ENCODE measurements at regions not wholly inside any gene's neighbourhood (a gene's known extent, or its start where the extent isn't known, plus 50 kb on each side); places are given as distances from the start of the nearest gene placed in this dataset.

GRCh38 chr3:10672422-10672821 is 143.6 kb upstream of the SLC6A11 start:
- Histone ChIP-seq H3K27ac (ENCODE audit: low read length) (no peak overlapping the region), H3K4me2 (ENCODE audit: insufficient read depth, low read length) (no peak overlapping the region), H3K4me3 (ENCODE audit: low read depth in 1 of 2, low read length in 2 of 2) (no peak overlapping the region), H3K9me3 (ENCODE audit: insufficient read depth, low read length, severe bottlenecking) (no peaks in the 10 kb centered on the region), H2AFZ (ENCODE audit: low read depth, low read length) (no peak overlapping the region), H3K4me1 (ENCODE audit: insufficient read depth, low read length) (no peaks in the 10 kb centered on the region), H3K79me2 (ENCODE audit: insufficient read depth, low read length) (no peaks in the 10 kb centered on the region), H3K36me3 (ENCODE audit: insufficient read depth, low read length) (no peaks in the 10 kb centered on the region), H4K20me1 (ENCODE audit: insufficient read depth, low read length) (no peaks in the 10 kb centered on the region), H3K27me3 (ENCODE audit: insufficient read depth, low read length, poor library complexity) (no peaks in the 10 kb centered on the region), H3K9ac (ENCODE audit: low read depth, low read length) (no peak overlapping the region)
- ATAC-seq (ENCODE audit: insufficient read depth, low read depth), result no peak
- TF ChIP-seq EZH2 (IDR thresholded peaks at IDR 0.05; ENCODE audit: borderline replicate concordance, low read depth, low read length, severe bottlenecking) (no peak), CTCF (IDR thresholded peaks at IDR 0.05; ENCODE audit: borderline replicate concordance, extremely low read depth, low read length, poor library complexity, severe bottlenecking) (no peak)
- no peak for DNase-seq

- no peaks in the 10 kb centered on the region for H3K79me2 ChIP-seq (ENCODE audit: insufficient read depth, low read length)
- no peak for TF ChIP-seq EZH2 (IDR thresholded peaks at IDR 0.05; ENCODE audit: borderline replicate concordance, low read depth, low read length, severe bottlenecking)
- TF ChIP-seq CTCF (IDR thresholded peaks at IDR 0.05; ENCODE audit: borderline replicate concordance, extremely low read depth, low read length, poor library complexity, severe bottlenecking), result no peak
- no peak for DNase-seq
- ATAC-seq (ENCODE audit: insufficient read depth, low read depth), result no peak
- no peaks in the 10 kb centered on the region for H3K9me3 ChIP-seq (ENCODE audit: insufficient read depth, low read length, severe bottlenecking)
- no peaks in the 10 kb centered on the region for H3K27me3 ChIP-seq (ENCODE audit: insufficient read depth, low read length, poor library complexity)
- no peak overlapping the region for H3K4me2 ChIP-seq (ENCODE audit: insufficient read depth, low read length)
- H3K4me3 ChIP-seq (ENCODE audit: low read depth in 1 of 2, low read length in 2 of 2), result no peak overlapping the region
- no peak overlapping the region for H3K27ac ChIP-seq (ENCODE audit: low read length)
- H3K4me1 ChIP-seq (ENCODE audit: insufficient read depth, low read length), result no peaks in the 10 kb centered on the region
- no peak overlapping the region for H2AFZ ChIP-seq (ENCODE audit: low read depth, low read length)
- H3K36me3 ChIP-seq (ENCODE audit: insufficient read depth, low read length), result no peaks in the 10 kb centered on the region
- H4K20me1 ChIP-seq (ENCODE audit: insufficient read depth, low read length), result no peaks in the 10 kb centered on the region
- no peak overlapping the region for H3K9ac ChIP-seq (ENCODE audit: low read depth, low read length)
These were observed 141.4 kb upstream of the SLC6A11 start for GRCh38 chr3:10674578-10674977.

GRCh38 chr3:10676905-10677304 is 139.1 kb upstream of the SLC6A11 start:
- Histone ChIP-seq H3K27me3 (ENCODE audit: insufficient read depth, low read length, poor library complexity) (no peaks in the 10 kb centered on the region), H3K4me2 (ENCODE audit: insufficient read depth, low read length) (no peak overlapping the region), H4K20me1 (ENCODE audit: insufficient read depth, low read length) (no peaks in the 10 kb centered on the region), H3K36me3 (ENCODE audit: insufficient read depth, low read length) (no peaks in the 10 kb centered on the region), H3K9ac (ENCODE audit: low read depth, low read length) (no peak overlapping the region), H3K79me2 (ENCODE audit: insufficient read depth, low read length) (no peaks in the 10 kb centered on the region), H3K9me3 (ENCODE audit: insufficient read depth, low read length, severe bottlenecking) (no peaks in the 10 kb centered on the region), H2AFZ (ENCODE audit: low read depth, low read length) (no peak overlapping the region), H3K4me1 (ENCODE audit: insufficient read depth, low read length) (no peaks in the 10 kb centered on the region), H3K4me3 (ENCODE audit: low read depth in 1 of 2, low read length in 2 of 2) (no peak overlapping the region), H3K27ac (ENCODE audit: low read length) (no peak overlapping the region)
- TF ChIP-seq CTCF (IDR thresholded peaks at IDR 0.05; ENCODE audit: borderline replicate concordance, extremely low read depth, low read length, poor library complexity, severe bottlenecking) (no peak), EZH2 (IDR thresholded peaks at IDR 0.05; ENCODE audit: borderline replicate concordance, low read depth, low read length, severe bottlenecking) (no peak)
- ATAC-seq (ENCODE audit: insufficient read depth, low read depth), result no peak
- DNase-seq, result no peak

GRCh38 chr3:10678796-10679376 is 137.1 kb upstream of the SLC6A11 start:
- Histone ChIP-seq H3K27me3 (ENCODE audit: insufficient read depth, low read length, poor library complexity) (no peaks in the 10 kb centered on the region), H3K79me2 (ENCODE audit: insufficient read depth, low read length) (no peaks in the 10 kb centered on the region), H3K27ac (ENCODE audit: low read length) (no peak overlapping the region), H3K4me2 (ENCODE audit: insufficient read depth, low read length) (no peak overlapping the region), H3K4me1 (ENCODE audit: insufficient read depth, low read length) (no peaks in the 10 kb centered on the region), H2AFZ (ENCODE audit: low read depth, low read length) (no peak overlapping the region), H3K36me3 (ENCODE audit: insufficient read depth, low read length) (no peaks in the 10 kb centered on the region), H3K9ac (ENCODE audit: low read depth, low read length) (no peak overlapping the region), H3K4me3 (ENCODE audit: low read depth in 1 of 2, low read length in 2 of 2) (no peak overlapping the region), H3K9me3 (ENCODE audit: insufficient read depth, low read length, severe bottlenecking) (no peaks in the 10 kb centered on the region), H4K20me1 (ENCODE audit: insufficient read depth, low read length) (no peaks in the 10 kb centered on the region)
- DNase-seq (no peak), ATAC-seq (ENCODE audit: insufficient read depth, low read depth) (no peak)
- no peak for TF ChIP-seq EZH2 (IDR thresholded peaks at IDR 0.05; ENCODE audit: borderline replicate concordance, low read depth, low read length, severe bottlenecking)
- no peak for TF ChIP-seq CTCF (IDR thresholded peaks at IDR 0.05; ENCODE audit: borderline replicate concordance, extremely low read depth, low read length, poor library complexity, severe bottlenecking)
